ENCODE measurements at regions not wholly inside any gene's neighbourhood (a gene's known extent, or its start where the extent isn't known, plus 50 kb on each side); places are given as distances from the start of the nearest gene placed in this dataset.

- DNase-seq (ENCODE audit: low read depth) = no peak
Measured at GRCh38 chr5:175242207-175242606, 201.8 kb downstream of the DRD1 start.

- DNase-seq (ENCODE audit: low read depth) = no peak
Measured at GRCh38 chr5:175238326-175238725, 205.7 kb downstream of the DRD1 start.

DNA sequence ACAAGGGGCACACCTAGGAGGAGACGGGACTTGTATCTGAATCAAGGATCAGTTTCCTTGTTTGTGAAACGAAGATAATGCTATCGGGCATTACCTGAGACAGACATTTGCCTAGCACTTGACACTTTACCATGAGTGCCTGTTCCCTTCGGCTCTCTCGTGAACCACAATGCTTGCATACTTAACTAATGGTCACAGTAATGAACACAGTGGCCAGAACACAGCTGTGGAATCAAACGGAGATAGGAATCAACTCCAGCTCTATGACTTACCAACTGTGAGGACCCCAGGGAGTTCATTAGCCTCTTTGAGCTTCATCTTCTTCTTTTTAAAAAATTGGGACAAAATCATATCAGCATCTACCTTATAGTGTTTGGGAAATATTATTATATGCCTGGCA lies 207.8 kb downstream of the DRD1 start:
- no peak for DNase-seq (ENCODE audit: low read depth)

GRCh38 chr5:175235251-175235960 lies 208.6 kb downstream of the DRD1 start:
- no peak for DNase-seq (ENCODE audit: low read depth)

GRCh38 chr5:175230299-175230698 lies 213.7 kb downstream of the DRD1 start:
- DNase-seq (ENCODE audit: low read depth) = no peak

DNA sequence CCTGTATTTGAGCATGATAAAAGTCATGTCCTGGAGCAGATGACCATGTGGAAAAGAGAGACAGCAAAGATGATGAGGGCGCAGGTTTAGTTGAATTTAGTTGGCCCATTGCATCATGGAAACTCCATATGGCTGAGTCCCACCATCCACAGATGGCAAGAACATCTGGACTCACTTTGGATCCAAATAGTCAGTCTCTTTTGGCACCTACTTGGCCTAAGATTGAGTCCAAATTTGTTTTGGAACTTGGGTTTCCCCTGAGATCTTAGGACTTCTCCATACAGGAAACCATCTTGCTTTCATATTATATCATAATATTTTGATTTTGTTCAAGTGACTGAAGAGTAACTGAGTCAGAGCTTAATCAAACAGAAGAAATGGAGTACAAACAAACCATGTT lies 217.5 kb downstream of the DRD1 start:
- no peak for DNase-seq (ENCODE audit: low read depth)

DNA sequence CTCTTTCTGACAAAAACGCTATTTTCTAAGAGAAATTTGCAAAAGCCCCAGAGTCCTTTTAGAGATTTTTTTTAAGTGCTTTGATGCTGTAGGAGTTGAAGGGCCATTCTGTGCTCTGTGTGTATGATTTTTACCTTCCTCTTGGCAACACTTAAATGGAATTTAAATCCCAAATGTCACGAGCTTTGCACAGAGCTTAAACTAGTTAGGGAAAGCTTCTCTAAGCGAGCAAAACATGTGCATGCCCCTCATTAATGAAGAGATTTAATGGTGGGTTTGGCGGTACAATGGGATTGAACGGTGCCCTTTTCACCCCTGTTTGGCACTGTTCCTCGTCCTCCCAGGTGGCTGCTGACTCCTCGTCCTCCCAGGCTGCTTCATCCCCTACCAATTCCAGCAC lies 220.7 kb downstream of the DRD1 start:
- no peak for DNase-seq (ENCODE audit: low read depth)

DNA sequence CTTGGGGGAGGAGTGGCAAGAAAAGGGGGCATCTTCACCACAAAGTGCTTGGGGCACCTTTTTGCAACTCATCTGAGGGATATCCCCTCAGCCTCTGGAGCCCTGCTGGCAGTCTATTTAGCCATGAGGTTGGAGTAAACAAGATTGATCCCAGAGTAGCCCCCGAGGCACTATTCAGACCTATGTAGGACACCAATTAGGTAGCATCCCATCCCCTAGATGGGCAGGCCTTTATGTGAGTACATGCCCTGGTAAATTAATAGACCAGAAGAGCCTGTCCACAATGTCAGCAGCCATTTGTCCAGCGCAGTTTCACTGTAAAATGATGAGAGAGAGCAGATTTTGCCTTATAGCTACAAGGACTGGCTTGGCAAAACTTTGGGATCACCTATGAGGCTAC lies 221.4 kb downstream of the DRD1 start:
- no peak for DNase-seq (ENCODE audit: low read depth)

DNA sequence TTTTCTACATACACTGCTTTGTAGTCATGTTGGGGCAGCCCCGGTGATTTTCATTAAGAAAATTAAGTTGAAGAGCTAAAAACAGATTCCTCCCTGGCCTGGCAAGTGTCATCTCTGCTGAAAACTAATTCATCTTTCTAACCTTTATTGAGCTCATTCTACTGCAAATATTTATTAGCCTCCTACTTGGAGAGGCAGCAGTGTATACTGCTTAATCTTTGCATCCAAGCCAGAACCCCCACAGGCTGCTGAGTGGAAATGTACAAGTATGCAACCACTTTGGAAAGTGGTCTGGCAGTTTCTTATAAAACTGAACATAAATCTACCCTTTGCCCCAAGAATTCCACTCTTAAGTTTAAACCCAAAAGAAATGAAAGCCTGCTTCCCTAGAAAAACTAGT lies 223.4 kb downstream of the DRD1 start:
- DNase-seq (ENCODE audit: low read depth) = no peak

GRCh38 chr5:175219366-175219765 lies 224.6 kb downstream of the DRD1 start:
- DNase-seq (ENCODE audit: low read depth) = no peak

- DNase-seq (ENCODE audit: low read depth) = no peak
Measured at GRCh38 chr5:175216991-175217390, 227.0 kb downstream of the DRD1 start.

- DNase-seq (ENCODE audit: low read depth) = no peak
Measured at GRCh38 chr5:175215906-175216305, 228.1 kb downstream of the DRD1 start.

DNA sequence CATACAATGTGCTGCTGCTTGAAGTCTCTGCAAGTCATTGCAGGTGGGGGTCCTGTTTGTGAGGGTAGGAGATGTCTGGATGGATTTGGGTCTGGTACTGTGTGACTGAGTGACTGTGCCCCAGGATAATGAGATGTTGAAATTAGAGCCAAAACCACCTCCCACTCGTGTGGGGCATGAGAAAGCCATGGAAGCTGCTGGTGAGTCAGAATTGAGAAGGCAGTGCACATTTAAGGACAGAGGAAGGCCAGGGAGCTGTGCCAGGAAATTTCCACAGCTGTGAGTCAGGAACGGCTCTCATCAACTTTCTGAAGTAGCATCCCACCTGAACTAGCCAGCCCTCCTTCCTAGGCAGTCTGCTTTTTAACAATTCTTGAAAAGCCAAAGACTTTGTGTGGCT lies 229.8 kb downstream of the DRD1 start:
- no peak for DNase-seq (ENCODE audit: low read depth)

DNA sequence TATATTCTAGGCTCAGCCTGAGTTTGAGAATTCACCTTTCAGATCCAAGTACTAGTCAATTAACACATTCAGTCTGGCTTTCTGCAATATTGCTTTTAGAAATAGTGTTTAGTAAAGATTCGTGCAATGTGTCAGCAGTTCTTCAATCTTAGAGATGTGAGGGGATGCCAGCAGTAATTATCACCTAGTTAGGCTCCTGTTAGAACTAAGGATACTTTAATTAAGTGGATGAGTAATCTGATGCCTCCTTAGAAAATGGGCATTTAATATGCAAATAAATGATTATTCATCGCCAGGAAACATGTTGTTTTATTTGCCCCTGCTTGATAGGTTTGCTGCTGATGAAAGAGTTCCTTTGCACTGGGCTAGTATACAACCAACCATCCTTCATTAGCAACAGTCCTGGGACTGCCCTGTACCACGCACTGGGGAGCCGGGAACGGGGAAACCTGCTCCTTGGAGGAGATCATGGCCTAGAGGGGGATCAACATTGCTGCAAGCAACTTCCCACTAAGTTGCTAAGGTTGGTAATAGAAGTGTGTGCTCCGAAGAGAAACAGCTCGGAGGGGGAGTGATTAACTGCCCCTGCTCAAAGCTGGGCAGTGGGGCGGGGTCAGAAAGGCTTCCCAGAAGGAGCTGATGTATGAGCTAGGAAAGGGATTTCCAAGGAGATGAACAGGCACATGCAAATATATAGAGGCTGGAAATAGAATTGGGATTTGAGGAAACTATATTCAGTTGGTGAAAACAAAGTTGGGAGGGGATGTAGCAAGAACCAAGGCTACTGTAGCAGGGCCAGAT lies 231.8 kb downstream of the DRD1 start:
- no peak for DNase-seq (ENCODE audit: low read depth)

DNA sequence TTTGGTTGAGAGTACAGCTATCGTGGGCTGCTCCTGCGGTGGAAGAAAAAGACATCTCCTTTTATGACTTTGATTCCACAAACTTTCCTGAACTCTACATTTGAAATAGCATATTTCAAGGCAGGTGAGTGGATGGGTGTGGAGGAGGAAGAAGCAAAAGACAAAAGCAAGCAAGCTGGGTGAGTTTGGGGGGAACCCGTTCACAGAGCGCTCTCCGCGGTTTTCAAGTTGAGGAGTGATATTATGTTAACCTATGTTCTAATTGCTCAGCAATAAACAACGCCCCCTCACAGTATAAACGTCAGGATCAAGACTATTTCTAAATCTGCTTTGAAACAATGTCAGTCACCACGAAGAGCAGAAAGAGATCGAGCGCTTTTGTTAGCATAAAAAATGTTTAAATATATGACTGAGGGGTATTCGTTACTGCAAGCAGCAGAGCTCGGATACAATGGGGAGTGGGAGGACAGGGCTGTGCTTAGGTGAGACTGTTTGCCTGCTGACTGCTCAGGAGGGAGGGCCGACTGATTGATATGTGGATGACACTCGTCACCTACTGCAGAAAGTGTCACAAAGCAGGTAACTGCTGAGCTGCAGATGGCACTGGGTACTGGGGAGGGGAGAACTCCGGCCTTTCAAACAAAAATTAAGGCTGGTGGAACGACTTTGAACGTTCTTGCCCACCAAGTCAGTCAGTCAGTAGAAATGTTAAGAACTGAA lies 236.5 kb downstream of the DRD1 start:
- DNase-seq (ENCODE audit: low read depth) = no peak

DNA sequence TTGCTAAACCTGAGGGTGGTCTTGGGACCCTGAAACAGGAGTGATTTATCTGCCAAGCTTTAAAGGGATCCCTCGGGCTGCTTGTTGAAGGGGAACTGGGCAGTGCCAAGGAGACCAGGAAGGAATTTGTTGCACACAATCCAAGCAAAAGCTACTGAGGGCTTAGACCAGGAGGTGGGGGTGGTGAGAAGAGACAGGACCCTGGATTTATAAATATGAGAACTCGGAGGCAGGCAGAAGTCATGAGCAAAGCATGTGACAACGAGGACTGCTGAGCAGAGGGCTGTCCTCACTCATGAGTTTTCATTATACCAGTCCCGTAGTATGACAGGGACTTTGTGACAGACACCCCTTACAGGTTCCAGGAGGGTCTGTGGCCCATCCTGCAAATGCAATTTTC lies 237.3 kb downstream of the DRD1 start:
- no peak for DNase-seq (ENCODE audit: low read depth)

DNA sequence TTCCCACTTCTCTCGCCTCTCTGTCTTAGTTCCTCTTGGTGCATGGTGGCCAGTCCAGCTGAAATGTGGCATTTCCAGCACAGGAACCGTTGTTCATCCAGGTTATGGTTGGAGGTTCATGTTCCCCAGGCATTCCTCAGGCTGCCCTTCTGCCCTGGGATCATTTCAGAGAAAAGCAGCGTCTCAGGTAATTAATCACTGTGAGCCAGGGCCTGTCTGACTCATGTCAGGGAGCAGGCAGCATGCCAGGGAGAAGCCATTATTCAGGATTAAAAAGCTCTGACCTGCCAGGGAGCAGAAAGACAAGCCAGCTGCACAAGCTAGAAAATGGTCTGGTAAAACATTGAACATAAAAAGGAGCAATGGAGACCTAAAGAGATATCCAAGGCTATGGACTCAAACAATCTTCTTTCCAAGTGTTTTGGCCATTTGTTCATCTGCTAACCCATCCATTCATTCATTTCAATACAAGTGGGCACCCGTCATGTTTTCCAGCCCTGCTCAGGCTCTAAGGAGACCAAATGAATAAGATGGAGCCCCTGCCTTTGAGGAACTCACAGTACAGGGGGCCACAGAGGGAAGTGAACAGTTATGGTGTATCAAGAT lies 241.4 kb downstream of the DRD1 start:
- no peak for DNase-seq (ENCODE audit: low read depth)

GRCh38 chr5:175201393-175201792 lies 242.6 kb downstream of the DRD1 start:
- no peak for DNase-seq (ENCODE audit: low read depth)

DNA sequence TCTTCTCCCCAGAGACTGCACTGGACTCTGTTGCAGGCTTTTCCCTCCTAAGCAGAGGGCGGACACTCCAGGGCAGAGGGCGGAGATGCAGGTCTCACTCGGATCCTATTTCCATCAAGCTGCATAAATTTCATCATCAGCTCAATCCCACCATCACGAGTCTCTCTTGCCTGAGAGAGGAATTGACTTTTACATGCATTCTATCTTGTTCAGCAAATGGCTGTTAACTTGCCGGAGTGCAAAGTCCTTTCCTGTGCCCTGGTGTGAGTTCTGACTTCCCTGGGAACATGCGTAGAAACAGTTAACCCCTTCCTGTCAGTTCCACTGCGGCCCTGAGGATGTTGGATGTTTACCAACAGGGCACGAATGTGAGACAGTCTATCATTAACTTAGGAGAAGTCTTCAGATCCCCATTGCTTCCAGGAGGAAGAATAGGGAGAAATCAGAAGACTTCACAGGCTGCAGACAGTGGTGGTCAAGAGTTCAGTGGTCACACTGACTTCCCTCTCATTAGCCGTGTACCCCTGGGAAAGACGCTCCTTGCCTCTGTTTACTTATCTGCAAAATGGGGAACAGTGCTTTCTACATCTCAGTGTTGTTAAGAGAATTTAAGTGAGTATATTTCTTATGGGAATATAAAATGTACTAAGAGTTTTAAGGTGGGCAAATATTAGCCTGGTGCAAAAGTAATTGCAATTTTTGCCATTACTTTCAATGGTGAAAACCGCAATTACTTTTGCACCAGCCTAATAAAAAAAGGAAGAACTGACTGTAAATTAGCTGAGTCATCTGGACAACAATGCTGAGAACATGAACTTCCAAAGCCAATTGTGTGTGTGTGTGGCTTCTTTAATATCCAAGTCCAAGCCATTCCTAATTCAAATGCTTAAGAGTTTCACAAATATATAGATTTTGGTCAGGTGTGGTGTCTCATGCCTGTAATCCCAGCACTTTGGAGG lies 248.0 kb downstream of the DRD1 start:
- DNase-seq (ENCODE audit: low read depth) = no peak

DNA sequence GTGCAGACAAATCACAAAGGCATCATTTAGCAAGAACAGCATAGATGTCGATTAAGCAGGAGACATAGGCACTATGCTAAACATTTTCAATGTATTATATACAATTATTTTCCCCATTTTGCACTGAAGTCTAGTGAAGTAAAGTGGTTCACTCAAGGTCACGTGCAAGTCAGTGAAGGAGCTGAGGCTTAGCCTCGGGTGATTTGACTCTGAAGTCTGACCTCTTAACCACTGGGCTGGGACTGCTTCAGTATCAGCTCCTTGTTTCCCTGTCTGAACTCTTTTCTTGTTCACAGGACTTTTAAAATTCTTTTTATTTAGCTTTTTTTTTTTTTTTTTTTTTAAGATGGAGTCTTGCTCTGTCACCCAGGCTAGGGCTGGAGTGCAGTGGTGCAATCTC lies 262.7 kb downstream of the DRD1 start:
- DNase-seq (ENCODE audit: low read depth) = no peak

GRCh38 chr5:175170899-175171298 lies 273.1 kb downstream of the DRD1 start:
- no peak for DNase-seq (ENCODE audit: low read depth)

All from activated gamma-delta T cell treated with anti-CD3 and anti-CD28 coated beads, Interleukin-2, amount 50 U/mL, for 16 hours (primary cell).